ENCODE measurements at regions not wholly inside any gene's neighbourhood (a gene's known extent, or its start where the extent isn't known, plus 50 kb on each side); places are given as distances from the start of the nearest gene placed in this dataset.

- Histone ChIP-seq H3K4me3 (ENCODE audit: low read depth, low read length) (no peak overlapping the region), H3K36me3 (no peaks in the 10 kb centered on the region), H3K9me3 (ENCODE audit: severe bottlenecking) (no peaks in the 10 kb centered on the region), H3K27ac (no peak overlapping the region), H3K27me3 (ENCODE audit: insufficient read depth, low read depth, severe bottlenecking) (no peaks in the 10 kb centered on the region)
- peak; percentile 6 for DNase-seq
- no peak for TF ChIP-seq CTCF (IDR thresholded peaks at IDR 0.05; ENCODE audit: low read depth, low read length)
Observed at GRCh38 chr20:63091901-63092659, 85.3 kb upstream of the BHLHE23 start.

- Histone ChIP-seq H3K27ac (no peak overlapping the region), H3K27me3 (ENCODE audit: insufficient read depth, low read depth, severe bottlenecking) (no peaks in the 10 kb centered on the region), H3K36me3 (no peaks in the 10 kb centered on the region), H3K4me3 (ENCODE audit: low read depth, low read length) (no peak overlapping the region), H3K9me3 (ENCODE audit: severe bottlenecking) (no peaks in the 10 kb centered on the region)
- peak; percentile 4 for DNase-seq
- no peak for TF ChIP-seq CTCF (IDR thresholded peaks at IDR 0.05; ENCODE audit: low read depth, low read length)
Observed at GRCh38 chr20:63090682-63091571, 84.2 kb upstream of the BHLHE23 start.

- Histone ChIP-seq H3K27ac (no peak overlapping the region), H3K36me3 (no peaks in the 10 kb centered on the region), H3K4me3 (ENCODE audit: low read depth, low read length) (no peak overlapping the region), H3K9me3 (ENCODE audit: severe bottlenecking) (no peaks in the 10 kb centered on the region), H3K27me3 (ENCODE audit: insufficient read depth, low read depth, severe bottlenecking) (no peaks in the 10 kb centered on the region)
- no peak for TF ChIP-seq CTCF (IDR thresholded peaks at IDR 0.05; ENCODE audit: low read depth, low read length)
- peak; percentile 3 for DNase-seq
Observed at GRCh38 chr20:63090052-63090451, 83.3 kb upstream of the BHLHE23 start.

GRCh38 chr20:63089051-63089907 lies 82.5 kb upstream of the BHLHE23 start:
- no peaks in the 10 kb centered on the region for H3K27me3 ChIP-seq (ENCODE audit: insufficient read depth, low read depth, severe bottlenecking)
- no peak overlapping the region for H3K27ac ChIP-seq
- H3K36me3 ChIP-seq, result no peaks in the 10 kb centered on the region
- 0 out of 2 replicates have a peak, but pooled peaks have one; percentile 17 for TF ChIP-seq CTCF (IDR thresholded peaks at IDR 0.05; ENCODE audit: low read depth, low read length)
- DNase-seq, result peak; percentile 42
- H3K4me3 ChIP-seq (ENCODE audit: low read depth, low read length), result no peak overlapping the region
- no peaks in the 10 kb centered on the region for H3K9me3 ChIP-seq (ENCODE audit: severe bottlenecking)

- peak; percentile 4 for DNase-seq
- Histone ChIP-seq H3K36me3 (no peaks in the 10 kb centered on the region), H3K27ac (no peak overlapping the region), H3K9me3 (ENCODE audit: severe bottlenecking) (no peaks in the 10 kb centered on the region), H3K27me3 (ENCODE audit: insufficient read depth, low read depth, severe bottlenecking) (no peaks in the 10 kb centered on the region), H3K4me3 (ENCODE audit: low read depth, low read length) (no peak overlapping the region)
- no peak for TF ChIP-seq CTCF (IDR thresholded peaks at IDR 0.05; ENCODE audit: low read depth, low read length)
Observed at GRCh38 chr20:63087872-63088680, 81.3 kb upstream of the BHLHE23 start.
